ENCODE measurements at regions not wholly inside any gene's neighbourhood (a gene's known extent, or its start where the extent isn't known, plus 50 kb on each side); places are given as distances from the start of the nearest gene placed in this dataset.

GRCh38 chrX:124203311-124203710 is 129.1 kb upstream of the TEX13D start:
- TF ChIP-seq RARB (CRISPR knock-in tag; IDR thresholded peaks at IDR 0.05) = no peak
- no peak for TF ChIP-seq TCF4 (CRISPR knock-in tag; IDR thresholded peaks at IDR 0.05; ENCODE audit: borderline replicate concordance)
- TF ChIP-seq CREB5 (CRISPR knock-in tag; IDR thresholded peaks at IDR 0.05; ENCODE audit: low read depth) = no peak
- no peak for TF ChIP-seq ZFP3 (CRISPR knock-in tag; IDR thresholded peaks at IDR 0.05)
- TF ChIP-seq ZFP30 (CRISPR knock-in tag; IDR thresholded peaks at IDR 0.05) = no peak
- TF ChIP-seq ISL1 (CRISPR knock-in tag; IDR thresholded peaks at IDR 0.05) = no peak
- no peak for TF ChIP-seq ESRRG (CRISPR knock-in tag; IDR thresholded peaks at IDR 0.05)
- TF ChIP-seq ZNF565 (CRISPR knock-in tag; conservative IDR thresholded peaks at IDR 0.05; ENCODE audit: low read depth) = no peak
- no peak for TF ChIP-seq CSRNP3 (CRISPR knock-in tag; IDR thresholded peaks at IDR 0.05)
- no peak for TF ChIP-seq OSR1 (CRISPR knock-in tag; IDR thresholded peaks at IDR 0.05)
- TF ChIP-seq ARNTL (CRISPR knock-in tag; IDR thresholded peaks at IDR 0.05; ENCODE audit: borderline replicate concordance, low read depth) = no peak
- no peak for TF ChIP-seq BACH2 (CRISPR knock-in tag; IDR thresholded peaks at IDR 0.05; ENCODE audit: borderline replicate concordance)
- TF ChIP-seq TOX (CRISPR knock-in tag; IDR thresholded peaks at IDR 0.05; ENCODE audit: borderline replicate concordance) = no peak
- TF ChIP-seq PATZ1 (CRISPR knock-in tag; IDR thresholded peaks at IDR 0.05; ENCODE audit: borderline replicate concordance) = no peak
- no peak for TF ChIP-seq ZC3H10 (CRISPR knock-in tag; IDR thresholded peaks at IDR 0.05)
- TF ChIP-seq PPARA (CRISPR knock-in tag; IDR thresholded peaks at IDR 0.05; ENCODE audit: borderline replicate concordance) = no peak
- ATAC-seq = no peak

- no peak for TF ChIP-seq RARB (CRISPR knock-in tag; IDR thresholded peaks at IDR 0.05)
- TF ChIP-seq ZNF70 (CRISPR knock-in tag; IDR thresholded peaks at IDR 0.05) = no peak
- TF ChIP-seq ISL1 (CRISPR knock-in tag; IDR thresholded peaks at IDR 0.05) = no peak
- TF ChIP-seq SNAI2 (CRISPR knock-in tag; IDR thresholded peaks at IDR 0.05) = no peak
- TF ChIP-seq PPARA (CRISPR knock-in tag; IDR thresholded peaks at IDR 0.05; ENCODE audit: borderline replicate concordance) = no peak
- TF ChIP-seq TSHZ2 (CRISPR knock-in tag; IDR thresholded peaks at IDR 0.05) = no peak
- TF ChIP-seq CSRNP3 (CRISPR knock-in tag; IDR thresholded peaks at IDR 0.05) = no peak
- no peak for TF ChIP-seq GLIS3 (CRISPR knock-in tag; IDR thresholded peaks at IDR 0.05)
- no peak for TF ChIP-seq ZNF565 (CRISPR knock-in tag; conservative IDR thresholded peaks at IDR 0.05; ENCODE audit: low read depth)
- TF ChIP-seq TOX (CRISPR knock-in tag; IDR thresholded peaks at IDR 0.05; ENCODE audit: borderline replicate concordance) = no peak
- no peak for ATAC-seq
Observed at GRCh38 chrX:124208660-124209059, 123.8 kb upstream of the TEX13D start.

- no peak for TF ChIP-seq ARNTL (CRISPR knock-in tag; IDR thresholded peaks at IDR 0.05; ENCODE audit: borderline replicate concordance, low read depth)
- ATAC-seq = no peak
Observed at GRCh38 chrX:124209792-124210576, 122.5 kb upstream of the TEX13D start.
